ENCODE measurements at regions not wholly inside any gene's neighbourhood (a gene's known extent, or its start where the extent isn't known, plus 50 kb on each side); places are given as distances from the start of the nearest gene placed in this dataset.

GRCh38 chr14:104356738-104357688 lies 218.6 kb downstream of the KIF26A start:
- DNase-seq (ENCODE audit: low spot score), result no peak
- H3K27ac ChIP-seq (ENCODE audit: low read depth in 1 of 2, low read length in 2 of 2), result no peak overlapping the region

More at GRCh38 chr14:104356738-104357688, 218.6 kb downstream of the KIF26A start:
- Histone ChIP-seq H3K4me3 (ENCODE audit: low read depth in 1 of 3, low read length in 3 of 3) (no peak overlapping the region), H3K9me3 (ENCODE audit: control insufficient read depth in 4 of 4, low read length in 3 of 4) (no peaks in the 10 kb centered on the region), H3K9ac (ENCODE audit: low read depth in 1 of 2, low read length in 2 of 2) (no peak overlapping the region), H3K4me1 (ENCODE audit: control insufficient read depth in 4 of 4, insufficient read depth in 4 of 4, low read length in 3 of 4) (no peaks in the 10 kb centered on the region), H3K36me3 (ENCODE audit: control insufficient read depth in 4 of 4, insufficient read depth in 3 of 4, low read depth in 1 of 4, low read length in 3 of 4) (no peaks in the 10 kb centered on the region), H3K27me3 (ENCODE audit: control insufficient read depth in 4 of 4, insufficient read depth in 4 of 4, low read length in 3 of 4) (no peaks in the 10 kb centered on the region)
- no peak for TF ChIP-seq GABPA (IDR thresholded peaks at IDR 0.05 in 1 of 2, conservative IDR thresholded peaks at IDR 0.05 in 1 of 2)
- no peak for TF ChIP-seq REST (IDR thresholded peaks at IDR 0.05)
- no peak for TF ChIP-seq JUND (IDR thresholded peaks at IDR 0.05)
- no peak for TF ChIP-seq CTCF (IDR thresholded peaks at IDR 0.05; ENCODE audit: low read depth, low read length, missing input control)
- TF ChIP-seq RXRA (IDR thresholded peaks at IDR 0.05), result no peak
- TF ChIP-seq MAX (IDR thresholded peaks at IDR 0.05), result no peak
- TF ChIP-seq EGR1 (IDR thresholded peaks at IDR 0.05; ENCODE audit: low read depth in 2 of 2), result no peak
- TF ChIP-seq HNF4G (IDR thresholded peaks at IDR 0.05), result no peak
- TF ChIP-seq FOXA1 (IDR thresholded peaks at IDR 0.05), result no peak
- TF ChIP-seq ATF3 (IDR thresholded peaks at IDR 0.05), result no peak
- TF ChIP-seq YY1 (IDR thresholded peaks at IDR 0.05), result no peak
- TF ChIP-seq FOXA2 (IDR thresholded peaks at IDR 0.05), result no peak
- no peak for TF ChIP-seq NR2F2 (IDR thresholded peaks at IDR 0.05)
- no peak for TF ChIP-seq HNF4A (conservative IDR thresholded peaks at IDR 0.05)
- no peak for TF ChIP-seq ZBTB33 (IDR thresholded peaks at IDR 0.05)
- TF ChIP-seq SP1 (IDR thresholded peaks at IDR 0.05), result no peak
- no peak for TF ChIP-seq RAD21 (IDR thresholded peaks at IDR 0.05)
- WGBS, result 88% methylated on average over 30 of the region's 30 CpGs
